Dendritic cell treated with granulocyte-macrophage colony-stimulating factor and Interleukin-4, amounts not matched to agents 40 ng/mL and 50 ng/mL, for 4 days (primary cell): ENCODE measurements at regions not wholly inside any gene's neighbourhood (a gene's known extent, or its start where the extent isn't known, plus 50 kb on each side); places are given as distances from the start of the nearest gene placed in this dataset.

Experiments used
- H3K27ac Mint-ChIP-seq: one replicate; pipeline ENCODE4 v1.8.0; 2022; ENCODE audit warnings: mild to moderate bottlenecking, mixed read lengths
- H3K27me3 Mint-ChIP-seq: one replicate; pipeline ENCODE4 v1.8.0; 2022; ENCODE audit warnings: mild to moderate bottlenecking, mixed read lengths
- H3K36me3 Mint-ChIP-seq: one replicate; pipeline ENCODE4 v1.8.0; 2022; ENCODE audit warnings: low read depth, mixed read lengths
- H3K4me1 Mint-ChIP-seq: one replicate; pipeline ENCODE4 v1.8.0; 2022; ENCODE audit warnings: low read depth, mixed read lengths
- H3K4me3 Mint-ChIP-seq: one replicate; pipeline ENCODE4 v1.8.0; 2022; ENCODE audit warnings: mild to moderate bottlenecking, moderate library complexity, mixed read lengths
- H3K9me3 Mint-ChIP-seq: one replicate; pipeline ENCODE4 v1.8.0; 2022; ENCODE audit warnings: mixed read lengths
- intact Hi-C: fragments of 100-400 bp; cut with micrococcal nuclease; formaldehyde crosslinking; loops from one replicate; pipeline ENCODE4 v1.15.0; 2022

DNA sequence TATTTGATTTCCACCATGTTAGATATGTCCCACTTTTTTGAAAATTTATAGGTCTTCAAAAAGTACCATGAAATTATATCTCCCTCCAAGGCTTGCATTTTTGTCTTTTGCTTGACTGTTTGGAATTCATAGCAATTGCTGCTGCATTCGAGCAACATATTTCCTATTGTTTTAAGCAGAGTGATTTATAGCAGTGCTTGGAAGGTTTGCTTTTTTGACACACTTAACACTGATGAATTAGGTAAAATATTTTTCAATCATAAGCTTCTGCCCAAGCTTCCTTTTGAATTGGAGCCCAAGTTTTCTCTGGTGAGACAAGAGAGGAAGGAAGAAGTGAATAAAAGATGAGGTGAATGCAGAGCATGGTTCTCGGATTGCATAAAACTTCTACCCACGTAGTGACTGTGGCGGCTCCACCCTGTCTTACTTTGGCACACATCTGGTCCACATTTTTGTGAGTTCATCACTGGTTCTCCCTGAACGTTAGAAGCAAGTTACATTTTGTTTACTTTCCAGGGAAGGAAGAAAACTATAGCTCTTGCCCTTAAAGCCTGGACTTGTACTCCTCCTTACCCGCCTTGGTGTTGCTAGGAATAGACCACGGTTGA is 667.0 kb downstream of the TSN start:
- H3K4me3 Mint-ChIP-seq = no peak overlapping the region
- no peaks in the 10 kb centered on the region for H3K9me3 Mint-ChIP-seq
- H3K27me3 Mint-ChIP-seq = no peaks in the 10 kb centered on the region
- no peak overlapping the region for H3K27ac Mint-ChIP-seq
- no peaks in the 10 kb centered on the region for H3K4me1 Mint-ChIP-seq
- intact Hi-C loops = no loop called here
- H3K36me3 Mint-ChIP-seq = no peaks in the 10 kb centered on the region

DNA sequence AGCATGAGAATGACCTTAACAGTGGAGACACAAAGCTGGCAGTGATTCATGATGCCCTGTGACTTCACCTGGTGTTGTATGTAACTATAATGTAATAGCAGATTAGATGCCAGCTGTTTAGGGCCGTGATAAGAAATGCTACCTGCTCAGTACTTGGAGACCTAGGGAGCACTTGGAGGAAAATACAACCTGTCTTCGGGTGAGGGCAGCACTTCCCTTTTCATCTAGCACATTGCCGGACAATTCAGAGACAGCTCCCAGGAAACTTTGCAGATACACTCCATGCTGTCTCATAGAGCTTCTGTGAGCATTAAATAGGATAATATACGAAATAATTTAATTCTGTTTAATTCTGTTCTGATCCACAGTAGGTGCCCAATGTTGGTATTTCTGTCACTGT is 668.5 kb downstream of the TSN start:
- no peaks in the 10 kb centered on the region for H3K27me3 Mint-ChIP-seq
- intact Hi-C loops = no loop called here
- H3K36me3 Mint-ChIP-seq = no peaks in the 10 kb centered on the region
- no peaks in the 10 kb centered on the region for H3K9me3 Mint-ChIP-seq
- no peak overlapping the region for H3K4me3 Mint-ChIP-seq
- H3K27ac Mint-ChIP-seq = no peak overlapping the region
- no peaks in the 10 kb centered on the region for H3K4me1 Mint-ChIP-seq

DNA sequence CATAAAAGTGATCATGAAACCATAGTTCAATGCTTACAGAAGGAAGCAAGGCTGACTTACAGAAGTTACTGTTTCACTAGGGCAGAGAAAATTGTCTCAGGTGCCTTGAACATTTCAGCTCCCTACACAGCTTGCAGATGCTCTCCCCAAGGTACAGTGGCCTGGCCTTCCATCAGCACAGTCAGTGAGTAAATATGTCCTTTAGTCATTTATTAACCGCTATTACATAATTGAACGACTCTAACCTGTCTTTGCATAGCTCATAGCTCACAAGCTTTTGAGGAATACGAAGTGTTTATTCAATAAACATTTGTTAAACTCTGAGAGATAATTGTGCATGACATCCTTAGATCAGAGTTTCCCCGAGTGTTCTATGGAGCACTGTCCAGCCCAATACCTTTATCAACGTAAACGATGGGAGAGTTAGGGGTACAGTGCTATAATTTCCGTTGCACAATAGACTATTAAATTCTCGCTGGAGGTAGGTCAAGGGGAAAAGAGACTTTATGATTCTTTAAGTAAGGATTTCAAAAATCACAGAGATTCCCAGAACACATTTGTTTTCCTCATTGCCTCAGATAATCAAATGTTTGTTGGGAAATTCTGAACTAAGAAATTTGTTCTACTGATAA is 677.8 kb downstream of the TSN start:
- Mint-ChIP-seq H3K27ac (no peak overlapping the region), H3K4me1 (no peaks in the 10 kb centered on the region), H3K27me3 (no peaks in the 10 kb centered on the region), H3K4me3 (no peak overlapping the region), H3K36me3 (no peaks in the 10 kb centered on the region), H3K9me3 (no peaks in the 10 kb centered on the region)
- intact Hi-C loops = no loop called here

DNA sequence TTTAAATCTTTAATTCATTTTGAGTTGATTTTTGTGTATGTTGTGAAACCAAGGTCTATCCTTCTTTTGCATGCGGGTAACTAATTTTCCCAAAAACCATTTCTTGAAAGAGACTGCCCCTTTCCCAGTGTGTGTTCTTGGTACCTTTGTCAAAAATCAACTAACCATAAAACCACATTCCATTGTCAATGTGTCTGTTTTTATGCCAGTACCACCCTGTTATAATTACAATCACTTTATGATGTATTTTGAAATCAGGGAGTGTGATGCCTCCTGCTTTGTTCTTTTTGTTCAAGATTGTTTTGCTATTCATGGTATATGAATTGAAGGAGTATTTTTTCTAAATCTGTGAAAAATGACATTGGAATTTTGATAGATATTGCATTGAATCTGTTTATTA is 689.6 kb downstream of the TSN start:
- no peaks in the 10 kb centered on the region for H3K9me3 Mint-ChIP-seq
- intact Hi-C loops = no loop called here
- H3K4me3 Mint-ChIP-seq = no peak overlapping the region
- no peaks in the 10 kb centered on the region for H3K27me3 Mint-ChIP-seq
- no peaks in the 10 kb centered on the region for H3K36me3 Mint-ChIP-seq
- no peak overlapping the region for H3K27ac Mint-ChIP-seq
- no peaks in the 10 kb centered on the region for H3K4me1 Mint-ChIP-seq

DNA sequence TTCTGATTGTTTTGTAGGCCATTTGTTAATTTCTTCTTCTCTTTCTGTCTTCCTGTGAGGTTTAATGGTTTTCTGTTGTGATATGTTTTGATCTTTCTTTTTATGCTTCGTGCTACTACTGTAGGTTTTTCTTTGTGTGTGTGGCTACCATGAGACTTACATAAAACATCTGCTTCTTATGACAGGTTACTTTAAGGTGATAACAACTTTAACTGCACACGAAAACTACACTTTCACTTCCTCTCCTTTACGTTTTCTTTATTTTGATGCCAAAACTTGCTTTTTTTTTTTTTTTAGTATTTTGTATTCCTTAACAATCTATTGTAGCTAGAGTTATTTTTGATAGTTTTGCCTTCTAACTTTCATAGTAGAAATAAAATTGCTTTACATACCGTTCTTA is 691.3 kb downstream of the TSN start:
- H3K27ac Mint-ChIP-seq = no peak overlapping the region
- intact Hi-C loops = no loop called here
- H3K27me3 Mint-ChIP-seq = no peaks in the 10 kb centered on the region
- no peaks in the 10 kb centered on the region for H3K9me3 Mint-ChIP-seq
- H3K4me1 Mint-ChIP-seq = no peaks in the 10 kb centered on the region
- H3K4me3 Mint-ChIP-seq = no peak overlapping the region
- H3K36me3 Mint-ChIP-seq = no peaks in the 10 kb centered on the region

DNA sequence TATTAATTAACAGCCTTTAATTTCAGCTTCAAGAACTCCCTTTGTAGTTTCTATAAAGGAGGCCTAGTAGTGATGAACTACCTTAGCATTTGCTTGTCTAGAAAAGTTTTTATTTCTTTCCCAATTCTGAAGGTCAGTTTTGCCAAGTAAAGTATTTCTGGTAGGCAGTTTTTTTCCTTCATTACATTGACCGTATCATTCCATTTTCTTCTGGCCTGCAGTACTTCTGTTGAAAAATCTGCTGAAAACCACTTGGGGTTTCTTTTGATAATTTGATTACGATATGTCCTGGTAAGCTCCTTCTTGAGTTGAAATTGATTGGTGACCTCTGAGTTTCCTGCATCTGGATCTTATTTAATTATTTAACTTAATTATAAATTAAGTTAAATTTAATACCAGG is 691.8 kb downstream of the TSN start:
- no peaks in the 10 kb centered on the region for H3K9me3 Mint-ChIP-seq

DNA sequence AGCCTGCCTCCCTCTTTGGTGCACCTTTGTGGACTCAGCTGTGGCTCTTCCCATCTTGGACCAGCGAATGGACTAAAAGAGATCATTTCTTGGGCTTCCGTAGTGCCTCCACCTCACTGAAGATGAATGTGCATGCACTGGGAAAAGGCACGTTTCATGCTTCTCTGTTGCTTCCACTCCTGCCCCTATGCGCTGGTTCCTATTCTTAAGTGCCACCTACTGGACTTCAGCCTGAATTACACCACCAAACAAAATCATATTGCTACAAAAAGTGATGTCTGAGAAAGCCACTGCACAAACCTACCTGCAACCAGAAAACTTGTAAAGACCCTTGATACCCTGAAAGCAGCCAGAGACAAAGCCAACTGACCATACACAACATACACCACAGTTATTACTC is 695.6 kb downstream of the TSN start:
- Mint-ChIP-seq H3K27me3 (no peaks in the 10 kb centered on the region), H3K4me1 (no peaks in the 10 kb centered on the region), H3K27ac (no peak overlapping the region), H3K4me3 (no peak overlapping the region), H3K9me3 (peaks cover 10% of the 10 kb centered on the region), H3K36me3 (no peaks in the 10 kb centered on the region)
- intact Hi-C loops = loop anchor here (2.0 kb wide), 1 partner anchor 476 kb away; no protein-coding TSS in a partner anchor

More for the DNA sequence above, 691.8 kb downstream of the TSN start:
- Mint-ChIP-seq H3K4me3 (no peak overlapping the region), H3K27me3 (no peaks in the 10 kb centered on the region), H3K27ac (no peak overlapping the region), H3K4me1 (no peaks in the 10 kb centered on the region), H3K36me3 (no peaks in the 10 kb centered on the region)
- intact Hi-C loops = no loop called here

DNA sequence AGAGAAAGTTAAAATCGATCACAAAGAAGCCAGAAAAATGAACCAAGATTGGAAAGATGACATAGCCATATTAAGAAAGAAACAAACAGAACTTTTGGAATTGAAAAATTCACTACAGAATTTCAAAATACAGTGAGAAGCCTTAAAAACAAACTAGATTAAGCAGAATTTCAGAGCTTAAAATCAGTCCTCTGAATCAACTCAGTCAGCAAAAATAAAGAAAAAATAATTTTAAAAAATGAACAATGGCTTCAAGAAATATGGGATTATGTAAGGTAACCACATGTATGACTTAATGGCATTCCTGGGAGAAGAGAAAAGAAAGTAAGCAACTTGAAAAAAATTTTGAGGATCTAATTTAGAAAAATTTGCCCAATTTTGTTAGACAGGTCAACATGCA is 696.2 kb downstream of the TSN start:
- H3K4me3 Mint-ChIP-seq = no peak overlapping the region
- no peak overlapping the region for H3K27ac Mint-ChIP-seq
- H3K27me3 Mint-ChIP-seq = no peaks in the 10 kb centered on the region
- intact Hi-C loops = loop anchor here (2.0 kb wide), 1 partner anchor 477 kb away; no protein-coding TSS in a partner anchor
- H3K9me3 Mint-ChIP-seq = peaks cover 10% of the 10 kb centered on the region
- no peaks in the 10 kb centered on the region for H3K4me1 Mint-ChIP-seq
- no peaks in the 10 kb centered on the region for H3K36me3 Mint-ChIP-seq

DNA sequence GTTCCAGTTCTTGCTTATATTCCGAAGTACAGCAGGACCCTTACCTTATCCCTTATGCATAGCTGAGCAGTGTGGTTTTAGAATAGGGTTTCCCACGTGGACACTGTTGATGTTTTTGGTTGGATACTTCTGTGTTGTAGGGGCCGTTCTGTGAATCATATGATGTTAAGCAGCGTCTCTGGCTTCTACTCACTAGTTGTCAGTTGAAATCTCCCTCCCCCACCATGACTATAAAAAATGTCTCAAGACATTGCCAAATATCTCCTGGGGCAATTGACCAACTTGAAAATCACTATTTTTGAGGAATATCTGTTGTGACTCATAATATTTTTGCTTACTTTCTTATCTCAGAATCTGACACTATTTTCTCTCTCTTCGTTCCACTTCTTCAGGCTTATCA is 713.7 kb downstream of the TSN start:
- Mint-ChIP-seq H3K4me1 (no peaks in the 10 kb centered on the region), H3K36me3 (no peaks in the 10 kb centered on the region), H3K9me3 (no peaks in the 10 kb centered on the region), H3K27me3 (no peaks in the 10 kb centered on the region), H3K27ac (no peak overlapping the region), H3K4me3 (no peak overlapping the region)
- intact Hi-C loops = no loop called here

DNA sequence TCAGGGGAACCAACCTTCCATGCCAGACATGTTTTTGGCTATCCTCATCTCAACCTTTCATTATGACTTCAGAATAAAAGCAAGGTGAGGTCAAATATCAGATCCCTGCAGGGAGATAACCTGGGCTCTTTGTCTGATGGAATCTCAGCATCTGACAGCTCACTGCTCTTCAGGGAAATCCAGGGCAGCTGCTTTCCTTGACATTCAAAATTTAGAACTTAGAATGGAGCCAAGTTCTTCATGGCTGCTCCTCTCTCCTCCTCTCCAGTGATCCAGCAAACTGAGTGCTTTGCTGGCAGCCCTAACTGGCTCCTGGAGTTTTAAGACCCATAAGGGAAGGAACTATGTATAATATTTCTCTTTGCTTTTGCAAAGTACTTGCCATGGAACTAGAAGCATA is 716.3 kb downstream of the TSN start:
- intact Hi-C loops = no loop called here
- Mint-ChIP-seq H3K9me3 (no peaks in the 10 kb centered on the region), H3K27ac (no peak overlapping the region), H3K36me3 (no peaks in the 10 kb centered on the region), H3K4me1 (no peaks in the 10 kb centered on the region), H3K27me3 (no peaks in the 10 kb centered on the region), H3K4me3 (no peak overlapping the region)

DNA sequence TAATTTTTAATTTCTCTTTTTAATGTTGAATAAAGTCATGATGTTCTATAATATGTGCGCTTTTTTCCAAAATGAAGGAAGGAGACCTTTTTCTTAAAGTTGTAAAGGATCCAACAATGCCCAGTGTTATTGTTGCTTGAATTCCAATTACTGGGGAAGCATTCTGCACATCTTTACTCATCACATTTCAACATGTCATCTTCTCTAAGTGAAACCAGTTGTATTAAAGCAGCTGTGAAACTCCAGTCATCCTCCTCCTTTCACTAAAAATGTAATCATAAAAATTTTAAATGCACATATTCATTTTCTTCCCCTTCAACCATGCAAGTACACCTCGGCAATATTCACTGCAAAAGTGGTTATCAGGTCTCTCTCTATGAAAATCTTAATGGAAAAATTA is 722.7 kb downstream of the TSN start:
- no peaks in the 10 kb centered on the region for H3K4me1 Mint-ChIP-seq
- H3K27me3 Mint-ChIP-seq = no peaks in the 10 kb centered on the region
- no peak overlapping the region for H3K27ac Mint-ChIP-seq
- H3K9me3 Mint-ChIP-seq = peaks cover 17% of the 10 kb centered on the region
- H3K4me3 Mint-ChIP-seq = no peak overlapping the region
- intact Hi-C loops = no loop called here
- no peaks in the 10 kb centered on the region for H3K36me3 Mint-ChIP-seq

DNA sequence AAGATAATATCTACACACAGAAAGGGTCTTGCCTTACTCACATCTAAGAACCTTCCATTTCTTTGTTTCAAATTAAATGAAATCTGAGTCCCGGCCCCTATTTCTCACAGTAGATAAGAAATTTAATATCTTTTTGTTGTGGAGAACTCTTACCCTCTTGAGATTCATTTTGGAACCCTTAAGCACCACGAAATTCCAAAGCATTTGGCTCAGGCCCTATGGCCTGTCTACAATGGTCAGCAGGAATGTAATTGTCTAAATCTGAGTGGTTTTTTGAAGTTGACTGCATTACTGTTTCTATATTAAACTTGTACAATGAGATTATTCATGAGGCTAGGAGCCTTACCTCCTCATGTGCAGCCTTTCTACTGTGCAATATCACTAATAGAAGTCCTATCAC is 723.3 kb downstream of the TSN start:
- intact Hi-C loops = no loop called here
- no peak overlapping the region for H3K4me3 Mint-ChIP-seq
- no peak overlapping the region for H3K27ac Mint-ChIP-seq
- no peaks in the 10 kb centered on the region for H3K36me3 Mint-ChIP-seq
- H3K4me1 Mint-ChIP-seq = no peaks in the 10 kb centered on the region
- H3K27me3 Mint-ChIP-seq = no peaks in the 10 kb centered on the region
- H3K9me3 Mint-ChIP-seq = peaks cover 17% of the 10 kb centered on the region

DNA sequence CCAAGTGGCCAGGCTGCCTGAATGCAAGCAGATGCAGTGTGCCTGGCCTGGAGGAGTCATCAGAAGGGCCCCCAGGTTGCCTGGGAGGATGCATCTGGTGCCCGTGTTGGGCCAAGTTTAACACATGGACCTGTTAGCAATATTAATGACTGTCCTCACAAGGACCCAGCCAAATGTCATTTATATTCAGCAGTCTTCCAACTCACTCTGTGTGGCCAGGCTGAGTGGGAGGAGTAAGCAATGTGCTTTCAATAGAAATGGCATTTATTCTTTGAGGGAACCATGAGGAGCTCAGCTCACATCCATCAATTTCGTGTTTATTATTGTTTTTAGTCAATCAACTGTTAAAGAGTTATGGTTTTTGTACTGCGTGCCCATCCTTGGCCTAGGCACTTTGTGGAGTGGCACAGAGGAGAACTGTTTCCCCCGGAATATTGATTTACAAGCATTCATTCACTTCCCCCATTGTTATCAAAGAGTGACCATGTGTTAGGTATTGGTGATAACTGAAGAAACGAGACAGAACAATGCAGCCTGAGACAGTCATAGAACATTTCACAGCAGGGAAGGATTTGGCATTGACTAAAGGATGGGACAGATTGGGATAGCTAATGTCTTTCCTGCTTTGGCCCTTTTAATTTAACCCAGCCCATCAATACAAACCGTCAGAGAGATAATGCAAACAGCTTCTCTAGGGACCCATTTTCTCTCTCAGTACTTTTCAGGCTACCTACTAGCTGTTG is 725.2 kb downstream of the TSN start:
- H3K4me1 Mint-ChIP-seq = no peaks in the 10 kb centered on the region
- H3K27ac Mint-ChIP-seq = no peak overlapping the region
- no peak overlapping the region for H3K4me3 Mint-ChIP-seq
- intact Hi-C loops = no loop called here
- no peaks in the 10 kb centered on the region for H3K27me3 Mint-ChIP-seq
- peaks cover 17% of the 10 kb centered on the region for H3K9me3 Mint-ChIP-seq
- no peaks in the 10 kb centered on the region for H3K36me3 Mint-ChIP-seq

DNA sequence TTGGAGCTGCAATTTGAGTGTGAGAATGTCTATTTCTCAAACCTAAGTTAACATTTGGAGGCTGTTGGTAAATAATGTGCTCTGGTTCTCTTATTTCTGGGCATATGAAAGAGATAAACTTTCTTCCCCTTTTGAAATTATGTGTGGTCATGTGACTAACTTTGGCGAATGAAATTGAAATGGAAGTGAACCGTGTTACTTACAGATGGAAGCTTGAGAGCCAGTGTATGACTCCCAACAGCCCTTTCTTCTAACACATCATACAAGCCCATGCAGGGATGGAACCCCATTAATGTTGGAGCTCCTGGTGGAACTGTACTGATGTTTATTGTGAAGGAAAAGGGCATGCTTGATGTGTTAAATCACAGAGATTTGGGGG is 725.8 kb downstream of the TSN start:
- H3K4me3 Mint-ChIP-seq = no peak overlapping the region
- H3K27ac Mint-ChIP-seq = no peak overlapping the region
- no peaks in the 10 kb centered on the region for H3K4me1 Mint-ChIP-seq
- intact Hi-C loops = no loop called here
- peaks cover 17% of the 10 kb centered on the region for H3K9me3 Mint-ChIP-seq
- no peaks in the 10 kb centered on the region for H3K36me3 Mint-ChIP-seq
- no peaks in the 10 kb centered on the region for H3K27me3 Mint-ChIP-seq
